Fibroblast of peridontal ligament (primary cell): ENCODE measurements at regions not wholly inside any gene's neighbourhood (a gene's known extent, or its start where the extent isn't known, plus 50 kb on each side); places are given as distances from the start of the nearest gene placed in this dataset.
"Not testable (repeated sequence)": the region's sequence is repeated elsewhere in the genome, so short reads cannot be mapped to it uniquely, and the experiment has no call there.

Experiments
- DNase-seq: peaks from one replicate; pipeline ENCODE4 v3.0.0-alpha.2; 2010; ENCODE audit errors: extremely low read depth

- no peak for DNase-seq
Measured at GRCh38 chr3:194249323-194250097, 101.6 kb downstream of the CPN2 start.

GRCh38 chr3:194250098-194251002 is 100.8 kb downstream of the CPN2 start:
- DNase-seq, result peak; percentile 93

- DNase-seq, result no peak
Measured at GRCh38 chr3:194251007-194251406, 100.1 kb downstream of the CPN2 start.

- no peak for DNase-seq
Measured at GRCh38 chr3:194251461-194251860, 99.7 kb downstream of the CPN2 start.

- no peak for DNase-seq
Measured at GRCh38 chr3:194251891-194252560, 99.1 kb downstream of the CPN2 start.

- no peak for DNase-seq
Measured at GRCh38 chr3:194253270-194253669, 97.9 kb downstream of the CPN2 start.

- no peak for DNase-seq
Measured at GRCh38 chr3:194254040-194254439, 97.1 kb downstream of the CPN2 start.

GRCh38 chr3:194255252-194256039 is 95.7 kb downstream of the CPN2 start:
- DNase-seq, result no peak

GRCh38 chr3:194256040-194256945 is 94.8 kb downstream of the CPN2 start:
- no peak for DNase-seq

GRCh38 chr3:194257151-194257621 is 93.9 kb downstream of the CPN2 start:
- no peak for DNase-seq

- no peak for DNase-seq
Measured at GRCh38 chr3:194257916-194258668, 93.0 kb downstream of the CPN2 start.

GRCh38 chr3:194259982-194260766 is 91.0 kb downstream of the CPN2 start:
- DNase-seq, result peak; percentile 57

GRCh38 chr3:194261581-194262063 is 89.5 kb downstream of the CPN2 start:
- DNase-seq, result no peak

GRCh38 chr3:194262176-194262924 is 88.8 kb downstream of the CPN2 start:
- DNase-seq, result no peak

- DNase-seq, result no peak
Measured at GRCh38 chr3:194262925-194263305, 88.2 kb downstream of the CPN2 start.

GRCh38 chr3:194264631-194265504 is 86.3 kb downstream of the CPN2 start:
- not testable (repeated sequence) for DNase-seq

GRCh38 chr3:194265505-194265892 is 85.6 kb downstream of the CPN2 start:
- DNase-seq, result peak; percentile 90
